CD4-positive, alpha-beta T cell treated with Interleukin-4 for 1 hour (primary cell): ENCODE measurements at regions not wholly inside any gene's neighbourhood (a gene's known extent, or its start where the extent isn't known, plus 50 kb on each side); places are given as distances from the start of the nearest gene placed in this dataset.
"Not testable (repeated sequence)": the region's sequence is repeated elsewhere in the genome, so short reads cannot be mapped to it uniquely, and the experiment has no call there.

ENCODE experiments used
- DNase-seq, 2 donors: peaks; one replicate each; pipeline ENCODE4 v3.0.0-alpha.2; 2020 to 2022

- DNase-seq, result no peak
Measured at GRCh38 chr18:77373730-77374445, 124.2 kb downstream of the GALR1 start.

GRCh38 chr18:77374446-77374805 is 124.8 kb downstream of the GALR1 start:
- DNase-seq, result no peak

- DNase-seq, result no peak
Measured at GRCh38 chr18:77376043-77376732, 126.5 kb downstream of the GALR1 start.

- DNase-seq, result no peak
Measured at GRCh38 chr18:77376733-77377094, 127.1 kb downstream of the GALR1 start.

- DNase-seq, result no peak
Measured at GRCh38 chr18:77377813-77378212, 128.2 kb downstream of the GALR1 start.

GRCh38 chr18:77379976-77380509 is 130.4 kb downstream of the GALR1 start:
- DNase-seq, result no peak

GRCh38 chr18:77380695-77381094 is 131.0 kb downstream of the GALR1 start:
- DNase-seq, result no peak

GRCh38 chr18:77392321-77392720 is 142.7 kb downstream of the GALR1 start:
- DNase-seq, result no peak

GRCh38 chr18:77393519-77393918 is 143.9 kb downstream of the GALR1 start:
- DNase-seq, result no peak

GRCh38 chr18:77395953-77396352 is 146.3 kb downstream of the GALR1 start:
- DNase-seq, result no peak

GRCh38 chr18:77397056-77397455 is 147.4 kb downstream of the GALR1 start:
- no peak for DNase-seq

GRCh38 chr18:77397617-77398016 is 148.0 kb downstream of the GALR1 start:
- DNase-seq, result no peak

GRCh38 chr18:77400561-77400960 is 150.9 kb downstream of the GALR1 start:
- DNase-seq, result no peak

GRCh38 chr18:77401173-77401572 is 151.5 kb downstream of the GALR1 start:
- DNase-seq, result no peak

GRCh38 chr18:77403969-77404535 is 154.4 kb downstream of the GALR1 start:
- no peak for DNase-seq

GRCh38 chr18:77405096-77405495 is 155.4 kb downstream of the GALR1 start:
- DNase-seq, result no peak

- no peak for DNase-seq
Measured at GRCh38 chr18:77407733-77408132, 158.1 kb downstream of the GALR1 start.

GRCh38 chr18:77421546-77421945 is 171.9 kb downstream of the GALR1 start:
- not testable (repeated sequence) for DNase-seq

GRCh38 chr18:77422974-77423867 is 173.6 kb downstream of the GALR1 start:
- DNase-seq, result no peak

GRCh38 chr18:77433076-77433475 is 183.4 kb downstream of the GALR1 start:
- DNase-seq, result no peak

GRCh38 chr18:77439888-77440287 is 190.2 kb downstream of the GALR1 start:
- no peak for DNase-seq

GRCh38 chr18:77442393-77442792 is 192.7 kb downstream of the GALR1 start:
- no peak for DNase-seq

- DNase-seq, result no peak
Measured at GRCh38 chr18:77444385-77444784, 194.7 kb downstream of the GALR1 start.
